ENCODE measurements at regions not wholly inside any gene's neighbourhood (a gene's known extent, or its start where the extent isn't known, plus 50 kb on each side); places are given as distances from the start of the nearest gene placed in this dataset.

- TF ChIP-seq CTCF (IDR thresholded peaks at IDR 0.05 in 4 of 5, conservative IDR thresholded peaks at IDR 0.05 in 1 of 5) (no peak), POLR2A (IDR thresholded peaks at IDR 0.05) (no peak)
Observed at GRCh38 chr5:112086740-112087139, 329.7 kb upstream of the NREP start.
